Dermis blood vessel endothelial cell (primary cell): ENCODE measurements at regions not wholly inside any gene's neighbourhood (a gene's known extent, or its start where the extent isn't known, plus 50 kb on each side); places are given as distances from the start of the nearest gene placed in this dataset.
A peak's percentile ranks its signal among the peaks of the same experiment; 100 is the strongest.
"Not testable (repeated sequence)": the region's sequence is repeated elsewhere in the genome, so short reads cannot be mapped to it uniquely, and the experiment has no call there.

ENCODE experiments used
- DNase-seq: peaks from one replicate; pipeline ENCODE4 v3.0.0; 2010

- DNase-seq, result peak; percentile 22
Measured at GRCh38 chr13:50390503-50391248, 375.4 kb downstream of the KCNRG start.

GRCh38 chr13:50392977-50393376, 377.7 kb downstream of the KCNRG start:
- DNase-seq, result no peak

- peak; percentile 40 for DNase-seq
Measured at GRCh38 chr13:50393628-50394027, 378.4 kb downstream of the KCNRG start.

- no peak for DNase-seq
Measured at GRCh38 chr13:50396001-50396400, 380.8 kb downstream of the KCNRG start.

GRCh38 chr13:50396618-50397017, 381.4 kb downstream of the KCNRG start:
- not testable (repeated sequence) for DNase-seq

- no peak for DNase-seq
Measured at GRCh38 chr13:50400035-50400726, 384.9 kb downstream of the KCNRG start.

- DNase-seq, result peak; percentile 64
Measured at GRCh38 chr13:50401049-50401505, 385.8 kb downstream of the KCNRG start.

GRCh38 chr13:50401721-50402465, 386.6 kb downstream of the KCNRG start:
- no peak for DNase-seq

GRCh38 chr13:50403311-50403710, 388.1 kb downstream of the KCNRG start:
- no peak for DNase-seq

GRCh38 chr13:50404116-50404515, 388.9 kb downstream of the KCNRG start:
- DNase-seq, result no peak

- DNase-seq, result no peak
Measured at GRCh38 chr13:50404769-50405168, 389.5 kb downstream of the KCNRG start.

- no peak for DNase-seq
Measured at GRCh38 chr13:50406831-50407230, 391.6 kb downstream of the KCNRG start.

- DNase-seq, result no peak
Measured at GRCh38 chr13:50408068-50408467, 392.8 kb downstream of the KCNRG start.

GRCh38 chr13:50409220-50409619, 394.0 kb downstream of the KCNRG start:
- no peak for DNase-seq

- DNase-seq, result peak; percentile 81
Measured at GRCh38 chr13:50410921-50411746, 395.9 kb downstream of the KCNRG start.

- no peak for DNase-seq
Measured at GRCh38 chr13:50412046-50412617, 396.9 kb downstream of the KCNRG start.

GRCh38 chr13:50414640-50415039, 399.4 kb downstream of the KCNRG start:
- no peak for DNase-seq

GRCh38 chr13:50415428-50415827, 400.2 kb downstream of the KCNRG start:
- no peak for DNase-seq

GRCh38 chr13:50417597-50417996, 402.4 kb downstream of the KCNRG start:
- no peak for DNase-seq

- peak; percentile 51 for DNase-seq
Measured at GRCh38 chr13:50419331-50419865, 404.2 kb downstream of the KCNRG start.

- DNase-seq, result no peak
Measured at GRCh38 chr13:50419896-50420295, 404.7 kb downstream of the KCNRG start.
